ENCODE measurements at regions not wholly inside any gene's neighbourhood (a gene's known extent, or its start where the extent isn't known, plus 50 kb on each side); places are given as distances from the start of the nearest gene placed in this dataset.

GRCh38 chr6:139429580-139430145 is 55.2 kb upstream of the CITED2 start:
- TF ChIP-seq CTCF (IDR thresholded peaks at IDR 0.05) (no peak), ZFX (IDR thresholded peaks at IDR 0.05; ENCODE audit: borderline replicate concordance) (no peak)
